ENCODE measurements at regions not wholly inside any gene's neighbourhood (a gene's known extent, or its start where the extent isn't known, plus 50 kb on each side); places are given as distances from the start of the nearest gene placed in this dataset.

DNA sequence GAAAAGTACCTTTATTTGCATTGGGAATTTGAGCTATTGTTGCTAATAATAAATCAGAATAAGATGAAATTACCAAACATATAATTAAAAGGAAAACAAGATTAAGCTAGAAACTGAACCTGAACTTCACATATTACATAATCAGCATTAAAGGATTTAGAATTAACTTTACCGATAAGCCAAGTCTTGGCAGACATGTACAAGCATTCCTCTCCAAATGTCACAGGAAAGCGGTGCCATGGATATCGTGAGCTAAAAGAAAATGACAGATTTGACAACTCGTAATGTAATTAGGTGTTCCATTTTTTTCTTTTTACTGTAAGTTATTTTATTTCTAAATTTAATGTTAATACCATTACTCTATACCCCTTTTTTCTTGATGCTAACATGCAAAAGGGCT, 55.1 kb upstream of the CD302 start:
- intact Hi-C loops (cut with micrococcal nuclease; ENCODE audit: unreplicated experiment) = no loop called here
- DNase-seq (ENCODE audit: low spot score) = no peak
- WGBS (ENCODE audit: low lambda C conversion rate) = 66% methylated on average over 4 of the region's 4 CpGs
- Histone ChIP-seq H2AFZ (ENCODE audit: low read length) (no peak overlapping the region), H3K79me2 (ENCODE audit: insufficient read depth, low read length) (no peaks in the 10 kb centered on the region), H3K36me3 (replicated peaks in 1 of 2; ENCODE audit: control insufficient read depth in 1 of 2, insufficient read depth in 2 of 2, low read length in 2 of 2) (no peaks in the 10 kb centered on the region), H3K4me1 (ENCODE audit: insufficient read depth, low read length) (no peaks in the 10 kb centered on the region), H3K4me2 (ENCODE audit: low read depth, low read length) (no peak overlapping the region), H3K9ac (ENCODE audit: insufficient read depth, low read depth, low read length) (no peak overlapping the region), H3K4me3 (replicated peaks in 1 of 3; ENCODE audit: insufficient read depth in 1 of 3, low read depth in 2 of 3, low read length in 3 of 3) (no peak overlapping the region), H3K27ac (ENCODE audit: extremely low read length, insufficient read depth, low read length) (no peak overlapping the region), H3K9me3 (ENCODE audit: low read length) (no peaks in the 10 kb centered on the region), H4K20me1 (ENCODE audit: insufficient read depth, low read length) (no peaks in the 10 kb centered on the region), H3K27me3 (ENCODE audit: control insufficient read depth in 1 of 2, insufficient read depth in 2 of 2, low read length in 2 of 2) (no peaks in the 10 kb centered on the region)
- no TSS peak for BruUV-seq (replicated peaks)
- ATAC-seq = no peak
- no peak for FAIRE-seq
- CTCF ChIA-PET (ENCODE audit: low intra/inter-chr PET ratio, low total read pairs) = no interaction called here
- TF ChIP-seq MAFK (conservative IDR thresholded peaks at IDR 0.05 in 1 of 2, IDR thresholded peaks at IDR 0.05 in 1 of 2; ENCODE audit: low read length in 2 of 2) = peak in 1 of 2 experiments; percentile 18; a peak in 1 of 4 replicates
- no peak for TF ChIP-seq NR2C2 (CRISPR knock-in tag; IDR thresholded peaks at IDR 0.05; ENCODE audit: borderline replicate concordance)
- in situ Hi-C loops (cut with HindIII; ENCODE audit: extremely low pct_ligation_motif_present, low pct_unique_long_range_greater_than_20kb) = no loop called here
- POLR2A ChIA-PET = no interaction called here

GRCh38 chr2:159851941-159852340, 53.9 kb upstream of the CD302 start:
- Histone ChIP-seq H3K27ac (ENCODE audit: extremely low read length, insufficient read depth, low read length) (no peak overlapping the region), H4K20me1 (ENCODE audit: insufficient read depth, low read length) (no peaks in the 10 kb centered on the region), H3K4me3 (replicated peaks in 1 of 3; ENCODE audit: insufficient read depth in 1 of 3, low read depth in 2 of 3, low read length in 3 of 3) (no peak overlapping the region), H3K9ac (ENCODE audit: insufficient read depth, low read depth, low read length) (no peak overlapping the region), H3K4me2 (ENCODE audit: low read depth, low read length) (no peak overlapping the region), H3K27me3 (ENCODE audit: control insufficient read depth in 1 of 2, insufficient read depth in 2 of 2, low read length in 2 of 2) (no peaks in the 10 kb centered on the region), H3K4me1 (ENCODE audit: insufficient read depth, low read length) (no peaks in the 10 kb centered on the region), H3K9me3 (ENCODE audit: low read length) (no peaks in the 10 kb centered on the region), H3K79me2 (ENCODE audit: insufficient read depth, low read length) (no peaks in the 10 kb centered on the region), H2AFZ (ENCODE audit: low read length) (no peak overlapping the region), H3K36me3 (replicated peaks in 1 of 2; ENCODE audit: control insufficient read depth in 1 of 2, insufficient read depth in 2 of 2, low read length in 2 of 2) (no peaks in the 10 kb centered on the region)
- ATAC-seq = no peak
- in situ Hi-C loops (cut with HindIII; ENCODE audit: extremely low pct_ligation_motif_present, low pct_unique_long_range_greater_than_20kb) (no loop called here), intact Hi-C loops (cut with micrococcal nuclease; ENCODE audit: unreplicated experiment) (no loop called here)
- FAIRE-seq = no peak
- ChIA-PET CTCF (ENCODE audit: low intra/inter-chr PET ratio, low total read pairs) (no interaction called here), POLR2A (no interaction called here)
- BruUV-seq (replicated peaks) = no TSS peak
- 2% methylated on average over 2 of the region's 2 CpGs for WGBS (ENCODE audit: low lambda C conversion rate)
- DNase-seq (ENCODE audit: low spot score) = no peak
- TF ChIP-seq, protein P1, sequence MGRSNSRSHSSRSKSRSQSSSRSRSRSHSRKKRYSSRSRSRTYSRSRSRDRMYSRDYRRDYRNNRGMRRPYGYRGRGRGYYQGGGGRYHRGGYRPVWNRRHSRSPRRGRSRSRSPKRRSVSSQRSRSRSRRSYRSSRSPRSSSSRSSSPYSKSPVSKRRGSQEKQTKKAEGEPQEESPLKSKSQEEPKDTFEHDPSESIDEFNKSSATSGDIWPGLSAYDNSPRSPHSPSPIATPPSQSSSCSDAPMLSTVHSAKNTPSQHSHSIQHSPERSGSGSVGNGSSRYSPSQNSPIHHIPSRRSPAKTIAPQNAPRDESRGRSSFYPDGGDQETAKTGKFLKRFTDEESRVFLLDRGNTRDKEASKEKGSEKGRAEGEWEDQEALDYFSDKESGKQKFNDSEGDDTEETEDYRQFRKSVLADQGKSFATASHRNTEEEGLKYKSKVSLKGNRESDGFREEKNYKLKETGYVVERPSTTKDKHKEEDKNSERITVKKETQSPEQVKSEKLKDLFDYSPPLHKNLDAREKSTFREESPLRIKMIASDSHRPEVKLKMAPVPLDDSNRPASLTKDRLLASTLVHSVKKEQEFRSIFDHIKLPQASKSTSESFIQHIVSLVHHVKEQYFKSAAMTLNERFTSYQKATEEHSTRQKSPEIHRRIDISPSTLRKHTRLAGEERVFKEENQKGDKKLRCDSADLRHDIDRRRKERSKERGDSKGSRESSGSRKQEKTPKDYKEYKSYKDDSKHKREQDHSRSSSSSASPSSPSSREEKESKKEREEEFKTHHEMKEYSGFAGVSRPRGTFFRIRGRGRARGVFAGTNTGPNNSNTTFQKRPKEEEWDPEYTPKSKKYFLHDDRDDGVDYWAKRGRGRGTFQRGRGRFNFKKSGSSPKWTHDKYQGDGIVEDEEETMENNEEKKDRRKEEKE (IDR thresholded peaks at IDR 0.05) = no peak
- TF ChIP-seq ZNF547 (CRISPR knock-in tag; IDR thresholded peaks at IDR 0.05) = no peak
- no peak for TF ChIP-seq MAZ (IDR thresholded peaks at IDR 0.05; ENCODE audit: borderline replicate concordance, low read depth, low read length)
- TF ChIP-seq MAZ (CRISPR knock-in tag; IDR thresholded peaks at IDR 0.05; ENCODE audit: low read depth) = no peak
- TF ChIP-seq ZNF747 (CRISPR knock-in tag; IDR thresholded peaks at IDR 0.05; ENCODE audit: borderline replicate concordance) = no peak
- TF ChIP-seq ZNF674 (CRISPR knock-in tag; IDR thresholded peaks at IDR 0.05; ENCODE audit: low read depth) = no peak
- TF ChIP-seq, protein P2, sequence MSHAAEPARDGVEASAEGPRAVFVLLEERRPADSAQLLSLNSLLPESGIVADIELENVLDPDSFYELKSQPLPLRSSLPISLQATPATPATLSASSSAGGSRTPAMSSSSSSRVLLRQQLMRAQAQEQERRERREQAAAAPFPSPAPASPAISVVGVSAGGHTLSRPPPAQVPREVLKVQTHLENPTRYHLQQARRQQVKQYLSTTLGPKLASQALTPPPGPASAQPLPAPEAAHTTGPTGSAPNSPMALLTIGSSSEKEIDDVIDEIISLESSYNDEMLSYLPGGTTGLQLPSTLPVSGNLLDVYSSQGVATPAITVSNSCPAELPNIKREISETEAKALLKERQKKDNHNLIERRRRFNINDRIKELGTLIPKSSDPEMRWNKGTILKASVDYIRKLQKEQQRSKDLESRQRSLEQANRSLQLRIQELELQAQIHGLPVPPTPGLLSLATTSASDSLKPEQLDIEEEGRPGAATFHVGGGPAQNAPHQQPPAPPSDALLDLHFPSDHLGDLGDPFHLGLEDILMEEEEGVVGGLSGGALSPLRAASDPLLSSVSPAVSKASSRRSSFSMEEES (CRISPR knock-in tag; IDR thresholded peaks at IDR 0.05) = no peak
- TF ChIP-seq, protein P3, sequence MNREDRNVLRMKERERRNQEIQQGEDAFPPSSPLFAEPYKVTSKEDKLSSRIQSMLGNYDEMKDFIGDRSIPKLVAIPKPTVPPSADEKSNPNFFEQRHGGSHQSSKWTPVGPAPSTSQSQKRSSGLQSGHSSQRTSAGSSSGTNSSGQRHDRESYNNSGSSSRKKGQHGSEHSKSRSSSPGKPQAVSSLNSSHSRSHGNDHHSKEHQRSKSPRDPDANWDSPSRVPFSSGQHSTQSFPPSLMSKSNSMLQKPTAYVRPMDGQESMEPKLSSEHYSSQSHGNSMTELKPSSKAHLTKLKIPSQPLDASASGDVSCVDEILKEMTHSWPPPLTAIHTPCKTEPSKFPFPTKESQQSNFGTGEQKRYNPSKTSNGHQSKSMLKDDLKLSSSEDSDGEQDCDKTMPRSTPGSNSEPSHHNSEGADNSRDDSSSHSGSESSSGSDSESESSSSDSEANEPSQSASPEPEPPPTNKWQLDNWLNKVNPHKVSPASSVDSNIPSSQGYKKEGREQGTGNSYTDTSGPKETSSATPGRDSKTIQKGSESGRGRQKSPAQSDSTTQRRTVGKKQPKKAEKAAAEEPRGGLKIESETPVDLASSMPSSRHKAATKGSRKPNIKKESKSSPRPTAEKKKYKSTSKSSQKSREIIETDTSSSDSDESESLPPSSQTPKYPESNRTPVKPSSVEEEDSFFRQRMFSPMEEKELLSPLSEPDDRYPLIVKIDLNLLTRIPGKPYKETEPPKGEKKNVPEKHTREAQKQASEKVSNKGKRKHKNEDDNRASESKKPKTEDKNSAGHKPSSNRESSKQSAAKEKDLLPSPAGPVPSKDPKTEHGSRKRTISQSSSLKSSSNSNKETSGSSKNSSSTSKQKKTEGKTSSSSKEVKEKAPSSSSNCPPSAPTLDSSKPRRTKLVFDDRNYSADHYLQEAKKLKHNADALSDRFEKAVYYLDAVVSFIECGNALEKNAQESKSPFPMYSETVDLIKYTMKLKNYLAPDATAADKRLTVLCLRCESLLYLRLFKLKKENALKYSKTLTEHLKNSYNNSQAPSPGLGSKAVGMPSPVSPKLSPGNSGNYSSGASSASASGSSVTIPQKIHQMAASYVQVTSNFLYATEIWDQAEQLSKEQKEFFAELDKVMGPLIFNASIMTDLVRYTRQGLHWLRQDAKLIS (CRISPR knock-in tag; IDR thresholded peaks at IDR 0.05) = no peak
- TF ChIP-seq HOXD1 (CRISPR knock-in tag; IDR thresholded peaks at IDR 0.05) = no peak

Data from HepG2 (cell line).